Ishikawa (cell line): ENCODE measurements at regions not wholly inside any gene's neighbourhood (a gene's known extent, or its start where the extent isn't known, plus 50 kb on each side); places are given as distances from the start of the nearest gene placed in this dataset.

Experiments used
- CEBPB ChIP-seq: IDR thresholded peaks from 2 replicates; pipeline ENCODE4 v1.6.1; 2012
- CREB1 ChIP-seq: IDR thresholded peaks from 2 replicates; pipeline ENCODE4 v1.6.1; 2012; ENCODE audit warnings: low read depth
- EGR1 ChIP-seq: IDR thresholded peaks from 2 replicates; pipeline ENCODE4 v1.6.1; 2012
- EP300 ChIP-seq: IDR thresholded peaks from 2 replicates; pipeline ENCODE4 v1.6.1; 2012; ENCODE audit warnings: borderline replicate concordance
- FOXM1 ChIP-seq: IDR thresholded peaks from 2 replicates; pipeline ENCODE4 v1.6.1; 2012; ENCODE audit warnings: low read depth, borderline replicate concordance
- MAX ChIP-seq: IDR thresholded peaks from 2 replicates; pipeline ENCODE4 v1.6.1; 2012
- NFIC ChIP-seq: IDR thresholded peaks from 2 replicates; pipeline ENCODE4 v1.6.1; 2012
- RAD21 ChIP-seq: IDR thresholded peaks from 2 replicates; pipeline ENCODE4 v1.6.1; 2012; ENCODE audit warnings: low read depth
- TAF1 ChIP-seq: IDR thresholded peaks from 2 replicates; pipeline ENCODE4 v1.6.1; 2012; ENCODE audit warnings: low read depth, mild to moderate bottlenecking
- TCF12 ChIP-seq: IDR thresholded peaks from 2 replicates; pipeline ENCODE4 v1.6.1; 2012; ENCODE audit warnings: low read depth
- TEAD4 ChIP-seq: IDR thresholded peaks from 2 replicates; pipeline ENCODE4 v1.6.1; 2012
- USF1 ChIP-seq: IDR thresholded peaks from 2 replicates; pipeline ENCODE4 v1.6.1; 2012
- YY1 ChIP-seq: IDR thresholded peaks from 2 replicates; pipeline ENCODE4 v1.6.1; 2012; ENCODE audit warnings: low read depth
- ZBTB7A ChIP-seq: IDR thresholded peaks from 2 replicates; pipeline ENCODE4 v1.6.1; 2012; ENCODE audit warnings: low read depth
- TF ChIP-seq, protein P1 (sequence below): IDR thresholded peaks from 2 replicates; pipeline ENCODE4 v1.6.1; 2012; ENCODE audit warnings: low read depth, mild to moderate bottlenecking

GRCh38 chr3:81307221-81307620, 454.2 kb downstream of the GBE1 start:
- TF ChIP-seq CREB1, result no peak
- no peak for TF ChIP-seq USF1
- no peak for TF ChIP-seq YY1
- no peak for TF ChIP-seq NFIC
- no peak for TF ChIP-seq TEAD4
- TF ChIP-seq MAX, result no peak
- no peak for TF ChIP-seq TCF12
- no peak for TF ChIP-seq RAD21
- TF ChIP-seq CEBPB, result no peak
- TF ChIP-seq ZBTB7A, result no peak
- TF ChIP-seq TAF1, result no peak
- TF ChIP-seq, protein P1, sequence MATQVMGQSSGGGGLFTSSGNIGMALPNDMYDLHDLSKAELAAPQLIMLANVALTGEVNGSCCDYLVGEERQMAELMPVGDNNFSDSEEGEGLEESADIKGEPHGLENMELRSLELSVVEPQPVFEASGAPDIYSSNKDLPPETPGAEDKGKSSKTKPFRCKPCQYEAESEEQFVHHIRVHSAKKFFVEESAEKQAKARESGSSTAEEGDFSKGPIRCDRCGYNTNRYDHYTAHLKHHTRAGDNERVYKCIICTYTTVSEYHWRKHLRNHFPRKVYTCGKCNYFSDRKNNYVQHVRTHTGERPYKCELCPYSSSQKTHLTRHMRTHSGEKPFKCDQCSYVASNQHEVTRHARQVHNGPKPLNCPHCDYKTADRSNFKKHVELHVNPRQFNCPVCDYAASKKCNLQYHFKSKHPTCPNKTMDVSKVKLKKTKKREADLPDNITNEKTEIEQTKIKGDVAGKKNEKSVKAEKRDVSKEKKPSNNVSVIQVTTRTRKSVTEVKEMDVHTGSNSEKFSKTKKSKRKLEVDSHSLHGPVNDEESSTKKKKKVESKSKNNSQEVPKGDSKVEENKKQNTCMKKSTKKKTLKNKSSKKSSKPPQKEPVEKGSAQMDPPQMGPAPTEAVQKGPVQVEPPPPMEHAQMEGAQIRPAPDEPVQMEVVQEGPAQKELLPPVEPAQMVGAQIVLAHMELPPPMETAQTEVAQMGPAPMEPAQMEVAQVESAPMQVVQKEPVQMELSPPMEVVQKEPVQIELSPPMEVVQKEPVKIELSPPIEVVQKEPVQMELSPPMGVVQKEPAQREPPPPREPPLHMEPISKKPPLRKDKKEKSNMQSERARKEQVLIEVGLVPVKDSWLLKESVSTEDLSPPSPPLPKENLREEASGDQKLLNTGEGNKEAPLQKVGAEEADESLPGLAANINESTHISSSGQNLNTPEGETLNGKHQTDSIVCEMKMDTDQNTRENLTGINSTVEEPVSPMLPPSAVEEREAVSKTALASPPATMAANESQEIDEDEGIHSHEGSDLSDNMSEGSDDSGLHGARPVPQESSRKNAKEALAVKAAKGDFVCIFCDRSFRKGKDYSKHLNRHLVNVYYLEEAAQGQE, result no peak
- no peak for TF ChIP-seq EP300

DNA sequence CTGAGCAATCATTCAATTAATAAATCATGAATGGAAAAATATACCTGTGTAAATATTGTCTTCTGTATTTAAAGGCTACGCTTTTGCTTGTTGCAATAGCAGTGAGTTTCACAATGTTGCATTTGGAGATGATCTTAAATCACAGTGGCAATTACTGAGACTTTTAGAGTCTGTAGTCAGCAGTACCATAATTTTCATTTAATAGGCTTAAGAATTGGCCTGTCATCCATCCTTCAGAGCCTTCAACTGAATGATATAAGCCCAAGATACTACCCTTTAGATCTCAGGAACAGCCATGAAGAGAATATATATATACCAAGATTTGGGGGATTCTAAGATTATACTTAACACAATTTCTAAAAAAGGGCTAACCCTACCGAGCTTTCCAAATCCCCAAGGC, 458.1 kb downstream of the GBE1 start:
- no peak for TF ChIP-seq RAD21
- TF ChIP-seq MAX, result no peak
- no peak for TF ChIP-seq CREB1
- TF ChIP-seq, protein P1, result no peak
- no peak for TF ChIP-seq TCF12
- no peak for TF ChIP-seq USF1
- no peak for TF ChIP-seq ZBTB7A
- TF ChIP-seq TAF1, result no peak
- TF ChIP-seq CEBPB, result no peak
- TF ChIP-seq EGR1, result no peak
- no peak for TF ChIP-seq NFIC
- no peak for TF ChIP-seq TEAD4
- TF ChIP-seq YY1, result no peak
- TF ChIP-seq EP300, result no peak

- no peak for TF ChIP-seq EGR1
- TF ChIP-seq CREB1, result no peak
- no peak for TF ChIP-seq TEAD4
- no peak for TF ChIP-seq NFIC
- TF ChIP-seq TCF12, result no peak
- TF ChIP-seq MAX, result no peak
- TF ChIP-seq RAD21, result peak; percentile 74
These were observed 459.4 kb downstream of the GBE1 start for GRCh38 chr3:81302045-81302444.

DNA sequence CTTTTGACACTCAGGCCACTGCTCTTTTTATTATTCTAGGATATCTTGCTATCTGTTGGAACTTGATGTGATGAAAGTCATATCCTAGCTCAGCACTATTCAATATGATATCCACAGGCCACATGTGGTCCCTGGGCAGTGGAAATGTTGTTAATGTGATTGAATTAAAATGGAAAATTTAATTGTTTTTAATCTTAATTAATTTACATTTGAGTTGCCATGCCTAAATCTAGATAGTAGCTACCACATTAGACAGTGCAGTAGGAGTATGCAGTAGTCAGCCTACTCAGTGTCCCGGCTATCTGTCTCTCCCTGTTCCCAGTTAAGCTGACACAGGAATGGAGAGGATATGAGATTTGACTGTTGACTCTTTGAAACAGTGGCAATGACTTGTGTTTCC, 460.2 kb downstream of the GBE1 start:
- TF ChIP-seq USF1 (no peak), ZBTB7A (no peak), RAD21 (no peak), YY1 (no peak), TCF12 (no peak), MAX (no peak), FOXM1 (no peak), TAF1 (no peak), CREB1 (no peak), TEAD4 (no peak), CEBPB (no peak)
- TF ChIP-seq, protein P1, result no peak
